Hepatocyte (in vitro differentiated cells): ENCODE measurements at regions not wholly inside any gene's neighbourhood (a gene's known extent, or its start where the extent isn't known, plus 50 kb on each side); places are given as distances from the start of the nearest gene placed in this dataset.

Experiments
- DNase-seq: peaks from one replicate; pipeline ENCODE4 v3.0.0-alpha.2; 2016; ENCODE audit warnings: low spot score
- H2AFZ ChIP-seq: fragments of 200-600 bp; sonication (generic); 2 replicates; pipeline ENCODE4 v1.6.0; 2016; ENCODE audit warnings: antibody characterized with exemption, mild to moderate bottlenecking
- H3K27ac ChIP-seq: fragments of 200-600 bp; sonication (generic); 2 replicates; pipeline ENCODE4 v1.5.1; 2016; ENCODE audit warnings: mild to moderate bottlenecking
- H3K27me3 ChIP-seq: fragments of 200-600 bp; sonication (generic); 2 replicates; pipeline ENCODE4 v1.6.1; 2016
- H3K36me3 ChIP-seq: fragments of 200-600 bp; sonication (generic); replicated peaks from 2 replicates; pipeline ENCODE4 v1.5.1; 2016; ENCODE audit warnings: low read depth; ENCODE audit not compliant: insufficient read depth
- H3K4me1 ChIP-seq: fragments of 200-600 bp; sonication (generic); 2 replicates; pipeline ENCODE4 v1.5.1; 2016; ENCODE audit warnings: mild to moderate bottlenecking, moderate library complexity; ENCODE audit not compliant: insufficient read depth
- H3K4me2 ChIP-seq: fragments of 200-600 bp; sonication (generic); 2 replicates; pipeline ENCODE4 v1.6.0; 2016
- H3K4me3 ChIP-seq: fragments of 200-600 bp; sonication (generic); 2 replicates; pipeline ENCODE4 v1.5.1; 2016; ENCODE audit warnings: mild to moderate bottlenecking
- H3K79me2 ChIP-seq: fragments of 200-600 bp; sonication (generic); 2 replicates; pipeline ENCODE4 v1.6.0; 2017; ENCODE audit warnings: mild to moderate bottlenecking
- H3K9me2 ChIP-seq: fragments of 200-600 bp; sonication (generic); replicated peaks from 2 replicates; pipeline ENCODE4 v1.6.0; 2017; ENCODE audit warnings: mild to moderate bottlenecking; ENCODE audit not compliant: insufficient read depth
- H3K9me3 ChIP-seq: fragments of 200-600 bp; sonication (generic); 2 replicates; pipeline ENCODE4 v1.5.1; 2016; ENCODE audit warnings: low read depth, mild to moderate bottlenecking
- H4K20me1 ChIP-seq: fragments of 200-600 bp; sonication (generic); 2 replicates; pipeline ENCODE4 v1.6.0; 2016; ENCODE audit warnings: mild to moderate bottlenecking; ENCODE audit not compliant: insufficient read depth, poor library complexity, severe bottlenecking
- CTCF ChIP-seq: fragments of 200-600 bp; sonication (generic); IDR thresholded peaks from 2 replicates; pipeline ENCODE4 v1.5.1; 2016; ENCODE audit warnings: antibody characterized with exemption, mild to moderate bottlenecking; ENCODE audit not compliant: poor library complexity
- EZH2 ChIP-seq: fragments of 200-600 bp; sonication (generic); IDR thresholded peaks from 2 replicates; pipeline ENCODE4 v1.6.1; 2016; ENCODE audit warnings: antibody characterized with exemption, mild to moderate bottlenecking, borderline replicate concordance
- EZH2phosphoT487 ChIP-seq: fragments of 200-600 bp; sonication (generic); IDR thresholded peaks from one replicate; pipeline ENCODE4 v1.6.1; 2018; ENCODE audit warnings: antibody characterized with exemption, mild to moderate bottlenecking, low read depth, moderate library complexity; ENCODE audit not compliant: unreplicated experiment, severe bottlenecking
- WGBS: methylation state at CpG from one replicate; pipeline ENCODE4 v1.1.6; 2016; ENCODE audit warnings: low lambda C conversion rate; ENCODE audit errors: missing lambda C conversion rate; 5-methylcytosine and 5-hydroxymethylcytosine counted together

GRCh38 chr2:223338016-223338415, 264.1 kb downstream of the SCG2 start:
- no peak overlapping the region for H3K27ac ChIP-seq
- H3K9me2 ChIP-seq, result no peaks in the 10 kb centered on the region
- no peak overlapping the region for H2AFZ ChIP-seq
- DNase-seq, result no peak
- no peaks in the 10 kb centered on the region for H3K79me2 ChIP-seq
- no peaks in the 10 kb centered on the region for H3K27me3 ChIP-seq
- no peak overlapping the region for H3K4me2 ChIP-seq
- no peaks in the 10 kb centered on the region for H3K36me3 ChIP-seq
- H3K9me3 ChIP-seq, result no peaks in the 10 kb centered on the region
- TF ChIP-seq CTCF (no peak), EZH2phosphoT487 (no peak), EZH2 (no peak)
- H3K4me1 ChIP-seq, result no peaks in the 10 kb centered on the region
- H3K4me3 ChIP-seq, result no peak overlapping the region
- WGBS, result 79% methylated on average over 1 of the region's 1 CpG
- no peaks in the 10 kb centered on the region for H4K20me1 ChIP-seq

GRCh38 chr2:223357076-223357475, 245.1 kb downstream of the SCG2 start:
- Histone ChIP-seq H3K27ac (no peak overlapping the region), H3K9me2 (no peaks in the 10 kb centered on the region), H3K4me3 (no peak overlapping the region), H3K79me2 (no peaks in the 10 kb centered on the region), H2AFZ (no peak overlapping the region), H3K36me3 (no peaks in the 10 kb centered on the region), H3K4me2 (no peak overlapping the region), H4K20me1 (no peaks in the 10 kb centered on the region), H3K4me1 (no peaks in the 10 kb centered on the region), H3K9me3 (no peaks in the 10 kb centered on the region), H3K27me3 (no peaks in the 10 kb centered on the region)
- 56% methylated on average over 1 of the region's 1 CpG for WGBS
- DNase-seq, result no peak
- no peak for TF ChIP-seq EZH2
- no peak for TF ChIP-seq CTCF
- no peak for TF ChIP-seq EZH2phosphoT487

DNA sequence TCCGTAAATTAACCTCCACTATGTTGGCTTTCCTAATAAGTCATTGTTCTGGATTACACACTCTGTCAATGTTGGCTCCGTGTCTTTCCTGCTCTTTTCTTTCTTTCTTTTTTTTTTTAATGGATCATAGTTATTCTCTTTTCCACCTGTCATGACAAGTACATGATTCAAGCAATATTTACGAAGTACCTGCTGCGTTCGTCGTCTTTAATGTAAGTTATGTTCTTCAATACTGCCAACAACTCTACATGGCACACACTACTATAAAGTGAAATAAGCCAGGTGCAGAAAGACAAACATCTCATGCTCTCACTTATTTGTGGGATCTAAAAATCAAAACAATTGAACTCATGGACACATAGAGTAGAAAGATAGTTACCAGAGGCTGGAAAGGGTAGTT, 239.1 kb downstream of the SCG2 start:
- H3K9me2 ChIP-seq, result no peaks in the 10 kb centered on the region
- no peak overlapping the region for H3K4me2 ChIP-seq
- no peak overlapping the region for H3K4me3 ChIP-seq
- DNase-seq, result no peak
- H4K20me1 ChIP-seq, result no peaks in the 10 kb centered on the region
- no peak overlapping the region for H3K27ac ChIP-seq
- H3K36me3 ChIP-seq, result no peaks in the 10 kb centered on the region
- no peak overlapping the region for H2AFZ ChIP-seq
- TF ChIP-seq EZH2phosphoT487, result no peak
- WGBS, result 87% methylated on average over 6 of the region's 6 CpGs
- H3K79me2 ChIP-seq, result no peaks in the 10 kb centered on the region
- no peaks in the 10 kb centered on the region for H3K9me3 ChIP-seq
- H3K4me1 ChIP-seq, result no peaks in the 10 kb centered on the region
- H3K27me3 ChIP-seq, result no peaks in the 10 kb centered on the region

GRCh38 chr2:223365158-223365679, 236.9 kb downstream of the SCG2 start:
- no peaks in the 10 kb centered on the region for H3K79me2 ChIP-seq
- 49% methylated on average over 5 of the region's 5 CpGs for WGBS
- DNase-seq, result no peak
- H3K4me1 ChIP-seq, result no peaks in the 10 kb centered on the region
- H3K4me3 ChIP-seq, result no peak overlapping the region
- TF ChIP-seq EZH2phosphoT487, result no peak
- TF ChIP-seq EZH2, result no peak
- no peak for TF ChIP-seq CTCF
- no peaks in the 10 kb centered on the region for H4K20me1 ChIP-seq
- H3K27me3 ChIP-seq, result no peaks in the 10 kb centered on the region
- H3K27ac ChIP-seq, result no peak overlapping the region
- H3K9me3 ChIP-seq, result no peaks in the 10 kb centered on the region
- no peak overlapping the region for H2AFZ ChIP-seq
- H3K36me3 ChIP-seq, result no peaks in the 10 kb centered on the region
- H3K9me2 ChIP-seq, result no peaks in the 10 kb centered on the region
- no peak overlapping the region for H3K4me2 ChIP-seq
